Neural progenitor cell (in vitro differentiated cells): ENCODE measurements at regions not wholly inside any gene's neighbourhood (a gene's known extent, or its start where the extent isn't known, plus 50 kb on each side); places are given as distances from the start of the nearest gene placed in this dataset.

Experiments used
- DNase-seq: peaks from one replicate; pipeline ENCODE4 v3.0.0-alpha.2; 2016; ENCODE audit warnings: low spot score
- H2AFZ ChIP-seq: fragments of 200-600 bp; sonication (generic); replicated peaks from 2 replicates; pipeline ENCODE4 v1.6.1; 2016; ENCODE audit warnings: antibody characterized with exemption
- H3F3A ChIP-seq: fragments of 200-600 bp; sonication (generic); 2 replicates; pipeline ENCODE4 v1.6.1; 2016; ENCODE audit warnings: antibody characterized with exemption, low read depth
- H3K27ac ChIP-seq: fragments of 200-600 bp; sonication (generic); 2 replicates; pipeline ENCODE4 v1.5.1; 2016; ENCODE audit warnings: mild to moderate bottlenecking
- H3K27me3 ChIP-seq: fragments of 200-600 bp; sonication (generic); 2 replicates; pipeline ENCODE4 v1.6.1; 2016; ENCODE audit warnings: mild to moderate bottlenecking, moderate library complexity
- H3K36me3 ChIP-seq: fragments of 200-600 bp; sonication (generic); 2 replicates; pipeline ENCODE4 v1.5.1; 2016
- H3K4me1 ChIP-seq: fragments of 200-600 bp; sonication (generic); 2 replicates; pipeline ENCODE4 v1.6.1; 2016; ENCODE audit warnings: mixed run types
- H3K4me2 ChIP-seq: fragments of 200-600 bp; sonication (generic); 2 replicates; pipeline ENCODE4 v1.6.1; 2016
- H3K4me3 ChIP-seq: fragments of 200-600 bp; sonication (generic); 2 replicates; pipeline ENCODE4 v1.5.1; 2016
- H3K79me2 ChIP-seq: fragments of 200-600 bp; sonication (generic); 2 replicates; pipeline ENCODE4 v1.6.1; 2016; ENCODE audit warnings: low read depth
- H3K9ac ChIP-seq: fragments of 200-600 bp; sonication (generic); 2 replicates; pipeline ENCODE4 v1.6.1; 2016
- H3K9me3 ChIP-seq: fragments of 200-600 bp; sonication (generic); 2 replicates; pipeline ENCODE4 v1.5.1; 2016; ENCODE audit warnings: low read depth
- H4K20me1 ChIP-seq: fragments of 200-600 bp; sonication (generic); 2 replicates; pipeline ENCODE4 v1.6.1; 2016; ENCODE audit warnings: low read depth
- H3K27ac Mint-ChIP-seq: 3 replicates; pipeline ENCODE4 v1.8.0; 2021; ENCODE audit warnings: mixed read lengths
- H3K27me3 Mint-ChIP-seq: 2 replicates; pipeline ENCODE4 v1.8.0; 2022; ENCODE audit warnings: low read depth, mild to moderate bottlenecking, inconsistent platforms, moderate library complexity, mixed read lengths; ENCODE audit not compliant: insufficient read depth
- H3K36me3 Mint-ChIP-seq: 3 replicates; pipeline ENCODE4 v1.8.0; 2021; ENCODE audit warnings: mixed read lengths
- H3K4me1 Mint-ChIP-seq: 3 replicates; pipeline ENCODE4 v1.8.0; 2021; ENCODE audit warnings: mixed read lengths
- H3K4me3 Mint-ChIP-seq: 3 replicates; pipeline ENCODE4 v1.8.0; 2021; ENCODE audit warnings: mild to moderate bottlenecking, moderate library complexity, mixed read lengths
- H3K9me3 Mint-ChIP-seq: 3 replicates; pipeline ENCODE4 v1.8.0; 2020; ENCODE audit warnings: mixed read lengths
- CTCF ChIP-seq: fragments of 200-600 bp; sonication (generic); IDR thresholded peaks from 2 replicates; pipeline ENCODE4 v1.5.1; 2017; ENCODE audit warnings: antibody characterized with exemption, mild to moderate bottlenecking
- EZH2 ChIP-seq: fragments of 200-600 bp; sonication (generic); IDR thresholded peaks from 2 replicates; pipeline ENCODE4 v1.6.1; 2017; ENCODE audit warnings: antibody characterized with exemption, mild to moderate bottlenecking, moderate library complexity
- EZH2phosphoT487 ChIP-seq: fragments of 200-600 bp; sonication (generic); IDR thresholded peaks from 2 replicates; pipeline ENCODE4 v1.6.1; 2017; ENCODE audit warnings: antibody characterized with exemption

GRCh38 chr13:59247171-59247570 is 916.6 kb downstream of the DIAPH3 start:
- no peaks in the 10 kb centered on the region for H3K9me3 ChIP-seq
- no peak overlapping the region for H3K27ac ChIP-seq
- H3K4me3 ChIP-seq = no peak overlapping the region
- no peak for TF ChIP-seq EZH2phosphoT487
- TF ChIP-seq CTCF = no peak
- no peak for TF ChIP-seq EZH2
- no peaks in the 10 kb centered on the region for H3K27me3 ChIP-seq
- Mint-ChIP-seq H3K36me3 (no peaks in the 10 kb centered on the region), H3K9me3 (no peaks in the 10 kb centered on the region), H3K4me1 (peaks cover 8% of the 10 kb centered on the region), H3K27me3 (no peaks in the 10 kb centered on the region), H3K4me3 (no peak overlapping the region), H3K27ac (no peak overlapping the region)
- H3K9ac ChIP-seq = no peak overlapping the region
- H3K4me1 ChIP-seq = peaks cover 4% of the 10 kb centered on the region
- H3K4me2 ChIP-seq = no peak overlapping the region
- H3F3A ChIP-seq = no peaks in the 10 kb centered on the region
- no peak for DNase-seq
- no peaks in the 10 kb centered on the region for H4K20me1 ChIP-seq
- H2AFZ ChIP-seq = no peak overlapping the region
- H3K36me3 ChIP-seq = no peaks in the 10 kb centered on the region
- no peaks in the 10 kb centered on the region for H3K79me2 ChIP-seq

GRCh38 chr13:59250336-59251189 is 913.2 kb downstream of the DIAPH3 start:
- Histone ChIP-seq H3K9me3 (no peaks in the 10 kb centered on the region), H3K9ac (no peak overlapping the region), H3K79me2 (no peaks in the 10 kb centered on the region), H2AFZ (peak overlapping the region; percentile 21), H3F3A (no peaks in the 10 kb centered on the region), H4K20me1 (no peaks in the 10 kb centered on the region), H3K36me3 (no peaks in the 10 kb centered on the region), H3K4me3 (no peak overlapping the region), H3K27me3 (no peaks in the 10 kb centered on the region), H3K27ac (no peak overlapping the region), H3K4me1 (peaks cover 4% of the 10 kb centered on the region), H3K4me2 (no peak overlapping the region)
- peaks cover 8% of the 10 kb centered on the region for H3K4me1 Mint-ChIP-seq
- no peaks in the 10 kb centered on the region for H3K9me3 Mint-ChIP-seq
- H3K36me3 Mint-ChIP-seq = no peaks in the 10 kb centered on the region
- H3K4me3 Mint-ChIP-seq = no peak overlapping the region
- no peak overlapping the region for H3K27ac Mint-ChIP-seq
- H3K27me3 Mint-ChIP-seq = no peaks in the 10 kb centered on the region
- TF ChIP-seq EZH2phosphoT487 (no peak), CTCF (no peak), EZH2 (no peak)
- no peak for DNase-seq

GRCh38 chr13:59259165-59260000 is 904.3 kb downstream of the DIAPH3 start:
- Histone ChIP-seq H3K9me3 (no peaks in the 10 kb centered on the region), H3K4me1 (peaks cover 23% of the 10 kb centered on the region), H3K9ac (no peak overlapping the region), H3K27me3 (no peaks in the 10 kb centered on the region), H3K79me2 (no peaks in the 10 kb centered on the region), H2AFZ (peak overlapping the region; percentile 47), H3K4me2 (no peak overlapping the region), H3K4me3 (no peak overlapping the region), H4K20me1 (no peaks in the 10 kb centered on the region), H3F3A (peaks cover 10% of the 10 kb centered on the region), H3K27ac (no peak overlapping the region), H3K36me3 (no peaks in the 10 kb centered on the region)
- H3K27ac Mint-ChIP-seq = no peak overlapping the region
- TF ChIP-seq EZH2phosphoT487 (no peak), EZH2 (no peak), CTCF (no peak)
- peaks cover 26% of the 10 kb centered on the region for H3K4me1 Mint-ChIP-seq
- no peaks in the 10 kb centered on the region for H3K36me3 Mint-ChIP-seq
- no peaks in the 10 kb centered on the region for H3K9me3 Mint-ChIP-seq
- H3K27me3 Mint-ChIP-seq = no peaks in the 10 kb centered on the region
- H3K4me3 Mint-ChIP-seq = no peak overlapping the region
- DNase-seq = peak; percentile 5
